Mammary epithelial cell (primary cell): ENCODE measurements at regions not wholly inside any gene's neighbourhood (a gene's known extent, or its start where the extent isn't known, plus 50 kb on each side); places are given as distances from the start of the nearest gene placed in this dataset.

Experiments used
- EZH2 ChIP-seq: IDR thresholded peaks from 2 replicates; pipeline ENCODE4 v1.6.1; 2012; ENCODE audit warnings: low read length, inconsistent platforms, borderline replicate concordance
- TF ChIP-seq, protein P1 (sequence below), 2 donors: IDR thresholded peaks in 1 of 2; conservative IDR thresholded peaks in 1 of 2; 2 replicates each; pipeline ENCODE4 v1.5.1; 2011 to 2012; ENCODE audit warnings: inconsistent platforms in 2 of 2, low read length in 2 of 2, mild to moderate bottlenecking in 2 of 2, control low read depth in 1 of 2, low read depth in 1 of 2; ENCODE audit not compliant: insufficient read depth in 1 of 2; ENCODE audit errors: extremely low read depth in 1 of 2

DNA sequence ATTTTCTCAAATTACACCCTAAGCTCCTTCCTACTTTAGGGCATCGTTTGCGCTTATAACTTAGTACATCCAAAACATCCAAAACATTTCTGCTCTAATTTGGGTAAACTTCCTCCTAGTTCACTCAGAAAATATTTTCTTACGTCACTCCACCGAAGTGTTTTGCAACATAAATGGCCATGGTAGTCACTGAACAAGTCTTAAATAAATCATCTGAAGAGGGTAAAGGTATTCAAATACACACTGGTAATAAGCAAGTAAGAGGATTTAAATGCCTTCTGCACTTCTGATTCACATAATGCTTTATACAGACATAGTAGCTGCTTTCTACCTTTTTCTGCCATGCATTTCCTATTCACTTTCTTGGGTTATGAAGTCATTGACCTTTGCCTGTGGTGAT, 991.9 kb downstream of the NLGN4X start:
- TF ChIP-seq, protein P1, sequence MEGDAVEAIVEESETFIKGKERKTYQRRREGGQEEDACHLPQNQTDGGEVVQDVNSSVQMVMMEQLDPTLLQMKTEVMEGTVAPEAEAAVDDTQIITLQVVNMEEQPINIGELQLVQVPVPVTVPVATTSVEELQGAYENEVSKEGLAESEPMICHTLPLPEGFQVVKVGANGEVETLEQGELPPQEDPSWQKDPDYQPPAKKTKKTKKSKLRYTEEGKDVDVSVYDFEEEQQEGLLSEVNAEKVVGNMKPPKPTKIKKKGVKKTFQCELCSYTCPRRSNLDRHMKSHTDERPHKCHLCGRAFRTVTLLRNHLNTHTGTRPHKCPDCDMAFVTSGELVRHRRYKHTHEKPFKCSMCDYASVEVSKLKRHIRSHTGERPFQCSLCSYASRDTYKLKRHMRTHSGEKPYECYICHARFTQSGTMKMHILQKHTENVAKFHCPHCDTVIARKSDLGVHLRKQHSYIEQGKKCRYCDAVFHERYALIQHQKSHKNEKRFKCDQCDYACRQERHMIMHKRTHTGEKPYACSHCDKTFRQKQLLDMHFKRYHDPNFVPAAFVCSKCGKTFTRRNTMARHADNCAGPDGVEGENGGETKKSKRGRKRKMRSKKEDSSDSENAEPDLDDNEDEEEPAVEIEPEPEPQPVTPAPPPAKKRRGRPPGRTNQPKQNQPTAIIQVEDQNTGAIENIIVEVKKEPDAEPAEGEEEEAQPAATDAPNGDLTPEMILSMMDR (conservative IDR thresholded peaks at IDR 0.05 in 1 of 2, IDR thresholded peaks at IDR 0.05 in 1 of 2; ENCODE audit: extremely low read depth in 1 of 2, insufficient read depth in 1 of 2, low read depth in 1 of 2, low read length in 2 of 2) = no peak
- no peak for TF ChIP-seq EZH2
